ENCODE measurements at regions not wholly inside any gene's neighbourhood (a gene's known extent, or its start where the extent isn't known, plus 50 kb on each side); places are given as distances from the start of the nearest gene placed in this dataset.

- TF ChIP-seq CTCF (IDR thresholded peaks at IDR 0.05; ENCODE audit: borderline replicate concordance, extremely low read depth, low read length, poor library complexity, severe bottlenecking) (no peak), EZH2 (IDR thresholded peaks at IDR 0.05; ENCODE audit: borderline replicate concordance, low read depth, low read length, severe bottlenecking) (no peak)
- H4K20me1 ChIP-seq (ENCODE audit: insufficient read depth, low read length) = peaks cover 5% of the 10 kb centered on the region; the same call in 1 of the 2 replicates
- no peaks in the 10 kb centered on the region for H3K79me2 ChIP-seq (ENCODE audit: insufficient read depth, low read length)
- no peak overlapping the region for H3K9ac ChIP-seq (ENCODE audit: low read depth, low read length)
- H3K4me1 ChIP-seq (ENCODE audit: insufficient read depth, low read length) = no peaks in the 10 kb centered on the region
- H3K27me3 ChIP-seq (ENCODE audit: insufficient read depth, low read length, poor library complexity) = no peaks in the 10 kb centered on the region
- ATAC-seq (ENCODE audit: insufficient read depth, low read depth) (no peak), DNase-seq (no peak)
- H3K36me3 ChIP-seq (ENCODE audit: insufficient read depth, low read length) = no peaks in the 10 kb centered on the region
- no peaks in the 10 kb centered on the region for H3K9me3 ChIP-seq (ENCODE audit: insufficient read depth, low read length, severe bottlenecking)
- no peak overlapping the region for H2AFZ ChIP-seq (ENCODE audit: low read depth, low read length)
- no peak overlapping the region for H3K4me2 ChIP-seq (ENCODE audit: insufficient read depth, low read length)
- H3K27ac ChIP-seq (ENCODE audit: low read length) = no peak overlapping the region
- H3K4me3 ChIP-seq (ENCODE audit: low read depth in 1 of 2, low read length in 2 of 2) = no peak overlapping the region
Measured at GRCh38 chr1:5481889-5482288, 510.3 kb downstream of the NPHP4 start.

- no peak for ATAC-seq (ENCODE audit: insufficient read depth, low read depth)
- Histone ChIP-seq H3K4me1 (ENCODE audit: insufficient read depth, low read length) (no peaks in the 10 kb centered on the region), H3K9me3 (ENCODE audit: insufficient read depth, low read length, severe bottlenecking) (no peaks in the 10 kb centered on the region), H4K20me1 (ENCODE audit: insufficient read depth, low read length) (peaks cover 1% of the 10 kb centered on the region; the same call in 1 of the 2 replicates), H2AFZ (ENCODE audit: low read depth, low read length) (no peak overlapping the region), H3K79me2 (ENCODE audit: insufficient read depth, low read length) (no peaks in the 10 kb centered on the region), H3K27ac (ENCODE audit: low read length) (no peak overlapping the region), H3K9ac (ENCODE audit: low read depth, low read length) (no peak overlapping the region), H3K4me3 (ENCODE audit: low read depth in 1 of 2, low read length in 2 of 2) (no peak overlapping the region), H3K27me3 (ENCODE audit: insufficient read depth, low read length, poor library complexity) (no peaks in the 10 kb centered on the region), H3K4me2 (ENCODE audit: insufficient read depth, low read length) (no peak overlapping the region), H3K36me3 (ENCODE audit: insufficient read depth, low read length) (no peaks in the 10 kb centered on the region)
- TF ChIP-seq EZH2 (IDR thresholded peaks at IDR 0.05; ENCODE audit: borderline replicate concordance, low read depth, low read length, severe bottlenecking) (no peak), CTCF (IDR thresholded peaks at IDR 0.05; ENCODE audit: borderline replicate concordance, extremely low read depth, low read length, poor library complexity, severe bottlenecking) (no peak)
- no peak for DNase-seq
Measured at GRCh38 chr1:5480906-5481305, 511.3 kb downstream of the NPHP4 start.

GRCh38 chr1:5479876-5480646, 512.2 kb downstream of the NPHP4 start:
- H3K79me2 ChIP-seq (ENCODE audit: insufficient read depth, low read length) = no peaks in the 10 kb centered on the region
- no peaks in the 10 kb centered on the region for H3K36me3 ChIP-seq (ENCODE audit: insufficient read depth, low read length)
- H3K4me2 ChIP-seq (ENCODE audit: insufficient read depth, low read length) = no peak overlapping the region
- no peak overlapping the region for H3K9ac ChIP-seq (ENCODE audit: low read depth, low read length)
- no peak overlapping the region for H3K4me3 ChIP-seq (ENCODE audit: low read depth in 1 of 2, low read length in 2 of 2)
- H3K27me3 ChIP-seq (ENCODE audit: insufficient read depth, low read length, poor library complexity) = no peaks in the 10 kb centered on the region
- no peaks in the 10 kb centered on the region for H3K4me1 ChIP-seq (ENCODE audit: insufficient read depth, low read length)
- no peak overlapping the region for H3K27ac ChIP-seq (ENCODE audit: low read length)
- TF ChIP-seq CTCF (IDR thresholded peaks at IDR 0.05; ENCODE audit: borderline replicate concordance, extremely low read depth, low read length, poor library complexity, severe bottlenecking) = no peak
- TF ChIP-seq EZH2 (IDR thresholded peaks at IDR 0.05; ENCODE audit: borderline replicate concordance, low read depth, low read length, severe bottlenecking) = no peak
- H3K9me3 ChIP-seq (ENCODE audit: insufficient read depth, low read length, severe bottlenecking) = no peaks in the 10 kb centered on the region
- no peak for DNase-seq
- H2AFZ ChIP-seq (ENCODE audit: low read depth, low read length) = no peak overlapping the region
- ATAC-seq (ENCODE audit: insufficient read depth, low read depth) = no peak
- no peaks in the 10 kb centered on the region for H4K20me1 ChIP-seq (ENCODE audit: insufficient read depth, low read length)
